Neural cell (in vitro differentiated cells): ENCODE measurements at regions not wholly inside any gene's neighbourhood (a gene's known extent, or its start where the extent isn't known, plus 50 kb on each side); places are given as distances from the start of the nearest gene placed in this dataset.

Experiments used
- EP300 ChIP-seq: fragments of 450-650 bp; conservative IDR thresholded peaks from 2 replicates; pipeline ENCODE4 v1.6.1; 2014; ENCODE audit warnings: antibody characterized with exemption, mild to moderate bottlenecking, moderate library complexity; ENCODE audit not compliant: poor library complexity, severe bottlenecking
- EZH2 ChIP-seq: fragments of 200-600, 300-800 bp; shearing (Covaris generic), sonication (generic); IDR thresholded peaks from 2 replicates; pipeline ENCODE4 v1.6.1; 2014; ENCODE audit warnings: antibody characterized with exemption, low read length, borderline replicate concordance, mild to moderate bottlenecking; ENCODE audit not compliant: insufficient read depth, poor library complexity, severe bottlenecking
- MXI1 ChIP-seq: fragments of 450-650 bp; conservative IDR thresholded peaks from 2 replicates; pipeline ENCODE4 v1.6.1; 2014; ENCODE audit warnings: antibody characterized with exemption, mild to moderate bottlenecking; ENCODE audit not compliant: poor library complexity, severe bottlenecking
- POLR2AphosphoS5 ChIP-seq: IDR thresholded peaks from 2 replicates; pipeline ENCODE4 v1.6.1; 2012
- SMC3 ChIP-seq: fragments of 450-650 bp; conservative IDR thresholded peaks from 2 replicates; pipeline ENCODE4 v1.6.1; 2014; ENCODE audit warnings: antibody characterized with exemption, mild to moderate bottlenecking, moderate library complexity; ENCODE audit not compliant: poor library complexity
- TF ChIP-seq, protein P1 (sequence below): fragments of 450-650 bp; IDR thresholded peaks from 2 replicates; pipeline ENCODE4 v1.5.1; 2014; ENCODE audit warnings: antibody characterized with exemption, mild to moderate bottlenecking, moderate library complexity; ENCODE audit not compliant: poor library complexity, severe bottlenecking
- TF ChIP-seq, protein P2 (sequence below): IDR thresholded peaks from 2 replicates; pipeline ENCODE4 v1.6.1; 2012; ENCODE audit warnings: borderline replicate concordance

DNA sequence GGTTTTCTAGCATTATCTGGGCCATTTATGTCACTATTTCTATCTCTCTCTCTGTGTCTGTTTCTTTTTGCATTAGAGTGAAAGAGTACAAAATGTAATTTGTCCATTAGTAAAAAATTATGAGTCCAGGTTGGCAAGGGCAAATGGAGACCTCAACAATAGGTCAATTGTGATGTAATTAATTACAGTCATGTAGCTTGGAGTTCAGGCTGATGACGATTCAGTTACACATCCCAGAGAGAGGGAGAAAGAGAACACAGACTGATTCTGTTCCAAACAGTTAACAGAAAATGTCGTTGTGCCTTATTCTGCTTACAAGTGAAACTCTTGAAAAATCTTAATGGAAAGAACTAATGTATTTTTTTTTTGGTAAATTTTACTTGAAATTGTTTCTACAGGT is 83.3 kb downstream of the ATXN7L3B start:
- TF ChIP-seq, protein P1, sequence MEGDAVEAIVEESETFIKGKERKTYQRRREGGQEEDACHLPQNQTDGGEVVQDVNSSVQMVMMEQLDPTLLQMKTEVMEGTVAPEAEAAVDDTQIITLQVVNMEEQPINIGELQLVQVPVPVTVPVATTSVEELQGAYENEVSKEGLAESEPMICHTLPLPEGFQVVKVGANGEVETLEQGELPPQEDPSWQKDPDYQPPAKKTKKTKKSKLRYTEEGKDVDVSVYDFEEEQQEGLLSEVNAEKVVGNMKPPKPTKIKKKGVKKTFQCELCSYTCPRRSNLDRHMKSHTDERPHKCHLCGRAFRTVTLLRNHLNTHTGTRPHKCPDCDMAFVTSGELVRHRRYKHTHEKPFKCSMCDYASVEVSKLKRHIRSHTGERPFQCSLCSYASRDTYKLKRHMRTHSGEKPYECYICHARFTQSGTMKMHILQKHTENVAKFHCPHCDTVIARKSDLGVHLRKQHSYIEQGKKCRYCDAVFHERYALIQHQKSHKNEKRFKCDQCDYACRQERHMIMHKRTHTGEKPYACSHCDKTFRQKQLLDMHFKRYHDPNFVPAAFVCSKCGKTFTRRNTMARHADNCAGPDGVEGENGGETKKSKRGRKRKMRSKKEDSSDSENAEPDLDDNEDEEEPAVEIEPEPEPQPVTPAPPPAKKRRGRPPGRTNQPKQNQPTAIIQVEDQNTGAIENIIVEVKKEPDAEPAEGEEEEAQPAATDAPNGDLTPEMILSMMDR, result no peak
- TF ChIP-seq, protein P2, sequence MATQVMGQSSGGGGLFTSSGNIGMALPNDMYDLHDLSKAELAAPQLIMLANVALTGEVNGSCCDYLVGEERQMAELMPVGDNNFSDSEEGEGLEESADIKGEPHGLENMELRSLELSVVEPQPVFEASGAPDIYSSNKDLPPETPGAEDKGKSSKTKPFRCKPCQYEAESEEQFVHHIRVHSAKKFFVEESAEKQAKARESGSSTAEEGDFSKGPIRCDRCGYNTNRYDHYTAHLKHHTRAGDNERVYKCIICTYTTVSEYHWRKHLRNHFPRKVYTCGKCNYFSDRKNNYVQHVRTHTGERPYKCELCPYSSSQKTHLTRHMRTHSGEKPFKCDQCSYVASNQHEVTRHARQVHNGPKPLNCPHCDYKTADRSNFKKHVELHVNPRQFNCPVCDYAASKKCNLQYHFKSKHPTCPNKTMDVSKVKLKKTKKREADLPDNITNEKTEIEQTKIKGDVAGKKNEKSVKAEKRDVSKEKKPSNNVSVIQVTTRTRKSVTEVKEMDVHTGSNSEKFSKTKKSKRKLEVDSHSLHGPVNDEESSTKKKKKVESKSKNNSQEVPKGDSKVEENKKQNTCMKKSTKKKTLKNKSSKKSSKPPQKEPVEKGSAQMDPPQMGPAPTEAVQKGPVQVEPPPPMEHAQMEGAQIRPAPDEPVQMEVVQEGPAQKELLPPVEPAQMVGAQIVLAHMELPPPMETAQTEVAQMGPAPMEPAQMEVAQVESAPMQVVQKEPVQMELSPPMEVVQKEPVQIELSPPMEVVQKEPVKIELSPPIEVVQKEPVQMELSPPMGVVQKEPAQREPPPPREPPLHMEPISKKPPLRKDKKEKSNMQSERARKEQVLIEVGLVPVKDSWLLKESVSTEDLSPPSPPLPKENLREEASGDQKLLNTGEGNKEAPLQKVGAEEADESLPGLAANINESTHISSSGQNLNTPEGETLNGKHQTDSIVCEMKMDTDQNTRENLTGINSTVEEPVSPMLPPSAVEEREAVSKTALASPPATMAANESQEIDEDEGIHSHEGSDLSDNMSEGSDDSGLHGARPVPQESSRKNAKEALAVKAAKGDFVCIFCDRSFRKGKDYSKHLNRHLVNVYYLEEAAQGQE, result no peak
- TF ChIP-seq EZH2, result no peak
- TF ChIP-seq SMC3, result no peak
- TF ChIP-seq MXI1, result no peak
- no peak for TF ChIP-seq EP300
- TF ChIP-seq POLR2AphosphoS5, result no peak
